SK-MEL-5 (cell line): ENCODE measurements at regions not wholly inside any gene's neighbourhood (a gene's known extent, or its start where the extent isn't known, plus 50 kb on each side); places are given as distances from the start of the nearest gene placed in this dataset.
"Not testable (repeated sequence)": the region's sequence is repeated elsewhere in the genome, so short reads cannot be mapped to it uniquely, and the experiment has no call there.

Source experiments
- DNase-seq: peaks from one replicate; pipeline ENCODE4 v3.0.0-alpha.2; 2016; ENCODE audit warnings: low read depth, low spot score
- in situ Hi-C: cut with HindIII; loops from 2 replicates; pipeline ENCODE4 v1.10.0; 2016; ENCODE audit warnings: low sequenced_read_pairs, high pct_unique_total_duplicates, low pct_unique_long_range_greater_than_20kb

DNA sequence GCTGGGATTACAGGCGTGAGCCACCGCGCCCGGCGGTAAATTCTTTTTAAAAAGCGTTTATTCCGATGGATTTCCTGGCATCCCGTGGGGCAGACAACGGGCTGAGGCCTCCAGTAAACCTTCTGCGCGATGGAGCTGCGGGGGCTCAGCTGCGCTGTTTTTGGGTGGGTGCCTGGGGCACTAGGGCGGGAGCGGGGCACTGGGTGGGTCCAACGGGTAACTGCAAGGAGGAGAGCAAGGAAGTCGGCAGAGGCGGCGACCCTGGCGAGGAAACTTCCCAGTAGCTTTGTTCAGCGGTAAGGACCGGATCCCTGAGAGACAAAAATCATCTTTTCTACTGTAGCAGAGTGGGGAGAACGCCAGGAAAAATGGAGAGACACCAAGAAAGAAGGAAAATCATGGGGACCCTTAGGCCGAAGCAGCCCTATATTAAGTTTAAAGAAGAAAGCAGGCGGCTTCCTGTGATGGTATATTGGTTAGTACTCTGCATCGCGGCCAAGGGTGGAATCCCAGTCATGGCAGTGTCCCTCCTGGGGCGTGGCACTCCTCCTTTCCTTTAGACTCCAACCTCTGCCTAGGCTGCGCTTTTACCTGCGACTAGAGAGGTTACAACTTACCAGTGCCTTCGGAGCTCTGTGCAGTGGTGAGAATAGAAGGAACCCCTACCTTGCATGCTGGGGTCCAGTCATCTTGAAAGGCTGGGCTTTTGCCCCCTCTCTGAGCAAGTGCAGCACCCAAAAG is 63.0 kb upstream of the NBPF20 start:
- in situ Hi-C loops, DNase-seq: not testable (repeated sequence)

DNA sequence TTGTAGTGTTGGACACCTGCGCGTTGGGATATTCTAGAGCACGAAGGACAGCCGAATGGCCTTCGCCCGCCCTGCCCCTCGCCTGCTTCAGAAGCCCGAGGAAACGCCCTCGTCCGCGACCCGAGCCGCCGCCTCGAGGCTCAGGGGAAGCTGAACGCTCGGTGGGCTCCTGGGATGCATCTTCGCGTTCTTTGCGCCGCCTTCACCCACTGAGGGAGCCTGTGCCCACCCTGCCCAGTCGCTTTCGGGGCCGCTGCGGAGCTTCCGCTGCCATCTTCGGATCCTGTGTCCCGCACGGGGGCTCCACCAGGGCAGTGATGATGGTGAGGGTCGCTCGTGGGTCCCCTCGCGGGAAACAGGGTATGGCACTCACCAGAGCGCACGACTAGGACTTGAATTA is 61.8 kb upstream of the NBPF20 start:
- in situ Hi-C loops, DNase-seq: not testable (repeated sequence)

DNA sequence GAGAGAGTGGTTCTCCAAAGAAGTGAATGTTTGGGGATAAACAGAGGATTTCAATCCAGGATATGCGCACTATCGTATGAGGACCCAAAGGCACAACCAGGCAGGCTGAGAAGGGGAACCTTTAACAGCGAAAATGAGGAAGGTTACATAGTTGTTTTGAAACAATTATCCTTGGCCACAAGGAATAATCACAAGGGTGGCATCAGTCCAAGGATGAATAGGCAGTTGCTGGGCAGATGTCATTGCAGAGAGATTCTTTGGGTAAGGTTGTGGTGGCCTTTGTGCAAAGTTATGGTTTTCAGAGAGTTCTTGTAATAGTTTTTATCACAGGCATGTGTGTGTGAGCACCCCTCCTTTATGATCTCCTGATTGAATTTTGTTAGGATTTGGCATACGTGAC is 58.9 kb upstream of the NBPF20 start:
- in situ Hi-C loops = not testable (repeated sequence)
- peak; percentile 8 for DNase-seq

DNA sequence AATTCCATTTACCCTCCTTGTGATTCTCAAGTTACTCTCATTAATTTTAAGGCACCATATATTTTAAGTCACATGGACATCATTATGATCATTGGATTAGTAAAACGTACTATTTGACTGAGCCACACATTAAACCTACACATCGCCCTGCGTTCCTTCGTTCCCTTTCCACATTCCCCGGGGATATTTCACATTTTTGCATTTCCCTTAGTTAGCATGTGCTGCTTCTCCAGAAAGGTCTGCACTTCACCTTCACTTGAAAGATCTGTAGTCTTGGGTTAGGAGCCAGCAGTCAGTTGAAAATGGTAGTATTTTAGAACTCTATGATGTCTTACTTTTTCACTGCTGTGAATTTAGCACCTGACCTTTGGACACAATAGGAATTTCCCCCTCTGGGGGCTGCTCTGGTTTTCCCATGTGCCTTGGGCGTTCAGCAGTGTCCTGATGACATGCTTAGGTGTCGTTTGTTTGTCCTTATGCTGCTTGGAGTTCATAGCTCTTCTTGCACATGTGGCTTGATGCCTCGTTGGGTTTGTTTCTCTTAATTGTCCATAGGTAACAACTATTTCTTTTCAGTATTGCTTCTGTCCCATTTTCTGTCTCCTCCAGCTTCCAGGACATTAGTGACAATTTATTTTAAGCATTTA is 56.9 kb upstream of the NBPF20 start:
- in situ Hi-C loops, DNase-seq: not testable (repeated sequence)

DNA sequence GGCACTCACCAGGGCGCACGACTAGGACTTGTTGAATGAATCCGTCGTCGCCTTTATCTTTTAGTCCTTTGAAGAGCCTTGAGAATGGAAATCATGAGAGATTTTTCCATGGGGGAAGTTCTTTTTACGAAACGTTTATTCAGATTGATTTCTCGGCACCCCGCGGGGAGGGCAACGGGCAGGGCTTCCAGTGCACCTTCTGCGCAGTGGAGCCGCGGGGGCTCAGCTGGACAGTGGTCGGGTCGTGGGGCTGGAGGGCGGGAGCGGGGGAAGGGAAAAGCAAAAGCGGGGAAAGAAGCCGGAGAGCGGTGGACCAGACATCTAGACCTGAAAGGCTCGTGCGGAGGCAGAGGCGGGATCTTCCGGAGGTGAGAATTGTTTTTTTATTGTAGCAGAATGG is 50.6 kb upstream of the NBPF20 start:
- DNase-seq, in situ Hi-C loops: not testable (repeated sequence)

DNA sequence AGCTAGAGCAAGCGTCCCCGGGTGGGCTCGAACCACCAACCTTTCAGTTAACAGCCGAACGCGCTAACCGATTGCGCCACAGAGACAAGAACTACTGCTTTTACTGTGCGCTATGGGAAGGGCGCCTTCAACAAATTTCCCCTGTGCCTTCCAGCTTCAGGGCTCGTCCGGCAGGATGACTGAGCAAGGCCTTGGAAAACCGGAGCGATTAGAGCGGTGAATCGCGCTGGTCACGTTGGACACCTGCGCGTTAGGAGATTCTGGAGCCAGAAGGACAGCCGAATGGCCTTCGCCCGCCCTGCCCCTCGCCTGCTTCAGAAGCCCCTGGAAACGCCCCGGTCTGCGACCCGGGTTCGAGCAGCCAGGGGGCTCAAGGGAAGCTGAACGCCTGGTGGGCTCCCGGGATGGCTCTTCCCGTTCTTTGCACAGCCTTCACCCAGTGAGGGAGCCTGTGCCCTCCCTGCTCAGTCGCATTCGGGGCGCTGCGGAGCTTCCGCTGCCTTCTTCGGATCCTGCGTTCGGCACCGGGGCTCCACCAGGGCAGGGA is 50.0 kb upstream of the NBPF20 start:
- not testable (repeated sequence) for DNase-seq

More for the DNA sequence above, 50.0 kb upstream of the NBPF20 start:
- in situ Hi-C loops = not testable (repeated sequence)
